Erythroblast (primary cell): ENCODE measurements at regions not wholly inside any gene's neighbourhood (a gene's known extent, or its start where the extent isn't known, plus 50 kb on each side); places are given as distances from the start of the nearest gene placed in this dataset.

Experiments used
- GATA1 ChIP-seq: IDR thresholded peaks from 2 replicates; pipeline ENCODE4 v1.6.1; 2011; ENCODE audit warnings: low read depth, mild to moderate bottlenecking, control low read depth, low read length, moderate library complexity
- POLR2A ChIP-seq: IDR thresholded peaks from 2 replicates; pipeline ENCODE4 v1.6.1; 2011; ENCODE audit warnings: mild to moderate bottlenecking, low read length

DNA sequence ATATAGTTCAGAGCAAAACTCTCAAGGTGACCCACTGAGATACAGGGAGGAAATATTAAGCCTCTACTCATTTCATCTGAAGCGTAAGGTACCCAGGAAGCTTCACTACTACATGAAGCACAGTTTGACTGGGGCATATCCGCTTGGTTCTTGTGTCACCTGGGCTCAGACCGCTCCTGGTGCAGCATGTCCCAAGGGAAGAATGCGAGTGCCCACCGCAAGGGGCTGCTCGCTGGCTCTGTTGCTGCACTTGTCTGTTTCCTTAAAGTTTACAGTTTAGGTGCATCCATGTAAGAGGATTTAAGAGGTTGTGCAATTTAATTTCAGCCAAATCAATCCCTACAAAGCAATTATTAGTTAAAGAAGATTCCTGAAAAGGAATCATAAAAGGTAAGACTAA, 507.8 kb downstream of the FBXO15 start:
- TF ChIP-seq POLR2A: no peak
- TF ChIP-seq GATA1: no peak
